Esophagus muscularis mucosa (tissue), 3 donors: ENCODE measurements at regions not wholly inside any gene's neighbourhood (a gene's known extent, or its start where the extent isn't known, plus 50 kb on each side); places are given as distances from the start of the nearest gene placed in this dataset.

Source experiments
- POLR2A ChIP-seq: fragments of 450-650 bp; IDR thresholded peaks from one replicate; pipeline ENCODE4 v1.6.1; 2017; ENCODE audit warnings: antibody characterized with exemption, moderate library complexity, mild to moderate bottlenecking, low read depth
- POLR2AphosphoS5 ChIP-seq, 2 donors: sonication (generic); formaldehyde crosslinking; IDR thresholded peaks; one replicate each; pipeline ENCODE4 v1.6.1; 2017; ENCODE audit warnings: antibody characterized with exemption in 2 of 2
- TF ChIP-seq, protein P1 (sequence below), 3 experiments: fragments of 200-600 bp in 2 of 3; fragments of 450-650 bp in 1 of 3; sonication (generic) in 2 of 3; IDR thresholded peaks; one replicate each; pipeline ENCODE4 v1.5.1; 2017 to 2019; ENCODE audit warnings: antibody characterized with exemption in 3 of 3, mild to moderate bottlenecking in 2 of 3, moderate library complexity in 1 of 3

DNA sequence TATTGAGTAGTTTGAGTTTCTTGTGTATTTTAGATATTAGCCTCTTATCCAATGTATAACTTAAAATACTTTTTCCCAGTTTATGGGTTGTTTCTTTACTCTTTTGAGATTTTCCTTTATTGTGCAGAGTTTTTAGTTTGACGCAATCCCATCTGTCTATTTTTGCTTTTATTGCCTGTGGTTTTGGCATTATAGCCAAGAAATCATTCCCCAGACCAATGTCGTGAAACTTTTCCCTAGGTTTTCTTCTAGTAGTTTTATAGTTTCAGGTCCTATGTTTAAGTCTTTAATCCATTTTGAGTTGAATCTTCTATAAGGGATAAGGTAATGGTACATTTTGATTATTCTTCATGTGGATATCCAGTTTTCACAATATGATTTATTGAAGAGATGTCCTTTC lies 87.6 kb downstream of the LEPR start:
- TF ChIP-seq, protein P1, sequence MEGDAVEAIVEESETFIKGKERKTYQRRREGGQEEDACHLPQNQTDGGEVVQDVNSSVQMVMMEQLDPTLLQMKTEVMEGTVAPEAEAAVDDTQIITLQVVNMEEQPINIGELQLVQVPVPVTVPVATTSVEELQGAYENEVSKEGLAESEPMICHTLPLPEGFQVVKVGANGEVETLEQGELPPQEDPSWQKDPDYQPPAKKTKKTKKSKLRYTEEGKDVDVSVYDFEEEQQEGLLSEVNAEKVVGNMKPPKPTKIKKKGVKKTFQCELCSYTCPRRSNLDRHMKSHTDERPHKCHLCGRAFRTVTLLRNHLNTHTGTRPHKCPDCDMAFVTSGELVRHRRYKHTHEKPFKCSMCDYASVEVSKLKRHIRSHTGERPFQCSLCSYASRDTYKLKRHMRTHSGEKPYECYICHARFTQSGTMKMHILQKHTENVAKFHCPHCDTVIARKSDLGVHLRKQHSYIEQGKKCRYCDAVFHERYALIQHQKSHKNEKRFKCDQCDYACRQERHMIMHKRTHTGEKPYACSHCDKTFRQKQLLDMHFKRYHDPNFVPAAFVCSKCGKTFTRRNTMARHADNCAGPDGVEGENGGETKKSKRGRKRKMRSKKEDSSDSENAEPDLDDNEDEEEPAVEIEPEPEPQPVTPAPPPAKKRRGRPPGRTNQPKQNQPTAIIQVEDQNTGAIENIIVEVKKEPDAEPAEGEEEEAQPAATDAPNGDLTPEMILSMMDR (IDR thresholded peaks at IDR 0.05): no peak
- no peak for TF ChIP-seq POLR2A
- no peak for TF ChIP-seq POLR2AphosphoS5 (IDR thresholded peaks at IDR 0.05)
